K562 (cell line): ENCODE measurements at regions not wholly inside any gene's neighbourhood (a gene's known extent, or its start where the extent isn't known, plus 50 kb on each side); places are given as distances from the start of the nearest gene placed in this dataset.
A peak's percentile ranks its signal among the peaks of the same experiment; 100 is the strongest.

Experiments used
- CTCF ChIP-seq, 3 experiments: IDR thresholded peaks in 2 of 3; conservative IDR thresholded peaks in 1 of 3; 2 replicates each; pipeline ENCODE4 v1.5.1; 2011 to 2012; ENCODE audit warnings: low read length in 3 of 3, mild to moderate bottlenecking in 3 of 3, control low read depth in 2 of 3, improper control_type of control experiment in 1 of 3, inconsistent platforms in 1 of 3, low read depth in 1 of 3, mixed read lengths in 1 of 3, moderate library complexity in 1 of 3; ENCODE audit not compliant: insufficient read depth in 2 of 3
- FOXP4 ChIP-seq: sonication (generic); formaldehyde crosslinking; IDR thresholded peaks from 2 replicates; pipeline ENCODE4 v1.8.0; 2022; ENCODE audit warnings: mild to moderate bottlenecking, missing genetic modification reagents, borderline replicate concordance
- GTF2A2 ChIP-seq: IDR thresholded peaks from 2 replicates; pipeline ENCODE4 v1.6.1; 2016; ENCODE audit warnings: mild to moderate bottlenecking, missing genetic modification characterization, missing compliant biosample characterization
- RAD21 ChIP-seq, 2 experiments: fragments of 250-450 bp in 1 of 2; fragments of 450-650 bp in 1 of 2; sonication (Bioruptor Pico) in 1 of 2; formaldehyde crosslinking in 1 of 2; IDR thresholded peaks in 1 of 2; conservative IDR thresholded peaks in 1 of 2; 2 replicates each; pipeline versions ENCODE4 v1.4.0 to v1.8.0; 2020 to 2022; ENCODE audit warnings: mild to moderate bottlenecking in 2 of 2, moderate library complexity in 1 of 2
- REST ChIP-seq, 2 experiments: fragments of 450-650 bp; formaldehyde crosslinking in 1 of 2; IDR thresholded peaks; 2 replicates each; pipeline versions ENCODE4 v1.4.0 to v1.6.1; 2014 to 2020; ENCODE audit warnings: mild to moderate bottlenecking in 2 of 2, borderline replicate concordance in 1 of 2, low read depth in 1 of 2
- ZNF133 ChIP-seq: fragments of 250-450 bp; sonication (Bioruptor Pico); IDR thresholded peaks from 2 replicates; pipeline ENCODE4 v1.4.0; 2020; ENCODE audit warnings: mild to moderate bottlenecking

- TF ChIP-seq REST (IDR thresholded peaks at IDR 0.05; ENCODE audit: borderline replicate concordance) = peak; percentile 8; the same call in 1 of the 2 replicates
- TF ChIP-seq REST (CRISPR knock-in tag; IDR thresholded peaks at IDR 0.05; ENCODE audit: low read depth) = no peak
- TF ChIP-seq CTCF (IDR thresholded peaks at IDR 0.05 in 2 of 3, conservative IDR thresholded peaks at IDR 0.05 in 1 of 3; ENCODE audit: insufficient read depth in 2 of 3, low read depth in 1 of 3, low read length in 3 of 3) = peak; percentile 31 to 61 (median 54); a peak in 5 of 6 replicates
- no peak for TF ChIP-seq FOXP4 (CRISPR knock-in tag)
- TF ChIP-seq RAD21 (CRISPR knock-in tag; conservative IDR thresholded peaks at IDR 0.05 in 1 of 2, IDR thresholded peaks at IDR 0.05 in 1 of 2) = peak; percentile 62 to 70
- TF ChIP-seq GTF2A2 = no peak
- no peak for TF ChIP-seq ZNF133 (CRISPR knock-in tag)
- TF ChIP-seq, all 486 proteins: peak for 5
Measured at GRCh38 chr1:199551967-199552565, 475.4 kb upstream of the NR5A2 start (continued).
